Common myeloid progenitor, CD34-positive (primary cell): ENCODE measurements at regions not wholly inside any gene's neighbourhood (a gene's known extent, or its start where the extent isn't known, plus 50 kb on each side); places are given as distances from the start of the nearest gene placed in this dataset.

Experiments used
- CTCF ChIA-PET: fragments of 350-600 bp; sonication (Branson Sonifier 250); formaldehyde crosslinking; loops from one replicate; lab custom pipeline; 2021; ENCODE audit warnings: antibody characterized with exemption; lab: Charles Lee
- POLR2A ChIA-PET: fragments of 350-600 bp; sonication (Branson Sonifier 250); formaldehyde crosslinking; loops from one replicate; lab custom pipeline; 2021; ENCODE audit warnings: antibody characterized with exemption; lab: Charles Lee
- DNase-seq, 3 donors: peaks; one replicate each; pipeline versions ENCODE4 v3.0.0 to v3.0.0-alpha.2; 2013
- H3K27ac ChIP-seq, 2 experiments: 1 replicate in 1 of 2; 2 replicates in 1 of 2; pipeline ENCODE4 v1.7.0; 2013; ENCODE audit warnings: inconsistent platforms in 2 of 2, low read length in 2 of 2, mild to moderate bottlenecking in 2 of 2, low read depth in 1 of 2, moderate library complexity in 1 of 2; ENCODE audit not compliant: severe bottlenecking in 2 of 2, insufficient read depth in 1 of 2, poor library complexity in 1 of 2
- H3K27me3 ChIP-seq, 5 experiments: replicated peaks in 2 of 5; 1 replicate in 3 of 5; 2 replicates in 2 of 5; pipeline versions ENCODE4 v1.6.1 to v1.7.0; 2013; ENCODE audit warnings: low read length in 4 of 5, mild to moderate bottlenecking in 2 of 5, moderate library complexity in 2 of 5, inconsistent platforms in 1 of 5; ENCODE audit not compliant: insufficient read depth in 5 of 5, control insufficient read depth in 4 of 5
- H3K36me3 ChIP-seq, 4 experiments: 1 replicate in 2 of 4; 2 replicates in 2 of 4; pipeline versions ENCODE4 v1.6.1 to v1.7.0; 2013; ENCODE audit warnings: low read length in 3 of 4, control low read depth in 1 of 4, mild to moderate bottlenecking in 1 of 4; ENCODE audit not compliant: control insufficient read depth in 4 of 4, insufficient read depth in 4 of 4
- H3K4me1 ChIP-seq, 4 experiments: 1 replicate in 3 of 4; 2 replicates in 1 of 4; pipeline versions ENCODE4 v1.6.1 to v1.7.1; 2013; ENCODE audit warnings: low read length in 3 of 4, mild to moderate bottlenecking in 3 of 4, control low read depth in 1 of 4, inconsistent platforms in 1 of 4, moderate library complexity in 1 of 4; ENCODE audit not compliant: control insufficient read depth in 4 of 4, insufficient read depth in 4 of 4; ENCODE audit errors: control extremely low read depth in 1 of 4
- H3K4me3 ChIP-seq, 7 experiments: 1 replicate in 4 of 7; 2 replicates in 3 of 7; pipeline versions ENCODE4 v1.5.1 to v1.7.0; 2013; ENCODE audit warnings: mild to moderate bottlenecking in 7 of 7, low read length in 6 of 7, moderate library complexity in 6 of 7, inconsistent platforms in 2 of 7, low read depth in 2 of 7, control low read depth in 1 of 7; ENCODE audit not compliant: insufficient read depth in 4 of 7, control insufficient read depth in 1 of 7; ENCODE audit errors: extremely low read depth in 1 of 7
- H3K9me3 ChIP-seq, 5 experiments: 1 replicate in 4 of 5; 2 replicates in 1 of 5; pipeline versions ENCODE4 v1.6.1 to v1.7.1; 2013; ENCODE audit warnings: low read length in 4 of 5, mild to moderate bottlenecking in 2 of 5, inconsistent platforms in 1 of 5, low read depth in 1 of 5, moderate library complexity in 1 of 5; ENCODE audit not compliant: control insufficient read depth in 4 of 5, insufficient read depth in 2 of 5; ENCODE audit errors: control extremely low read depth in 1 of 5
- WGBS: methylation state at CpG from one replicate; pipeline ENCODE4 v1.1.5; 2013; ENCODE audit not compliant: insufficient coverage; 5-methylcytosine and 5-hydroxymethylcytosine counted together

DNA sequence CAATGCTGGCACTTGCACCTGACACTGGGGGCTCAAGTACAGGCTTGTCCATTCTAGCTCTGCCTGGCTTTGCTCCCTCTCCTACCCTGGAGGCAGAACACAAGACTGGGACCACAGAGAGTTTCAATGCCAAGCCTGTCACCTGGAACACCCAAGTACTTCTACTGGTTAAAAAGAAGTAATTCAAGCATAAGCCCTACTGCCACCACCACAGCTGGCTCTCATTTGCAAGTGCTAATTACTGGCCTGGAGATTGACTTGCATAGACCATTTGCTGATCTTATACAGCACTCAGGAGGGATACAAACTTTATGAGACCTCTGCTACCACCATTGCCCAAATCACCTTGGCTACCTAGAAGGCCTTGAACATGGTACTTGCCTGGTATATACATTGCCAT, 1550.9 kb downstream of the C4orf33 start:
- Histone ChIP-seq H3K36me3 (no peaks in the 10 kb centered on the region), H3K27ac (no peak overlapping the region), H3K9me3 (peaks cover 0 to 2% (median 0%) of the 10 kb centered on the region in 5 experiments), H3K4me1 (no peaks in the 10 kb centered on the region), H3K27me3 (no peaks in the 10 kb centered on the region), H3K4me3 (no peak overlapping the region)
- POLR2A ChIA-PET: interaction anchor here (0.6 kb wide), 1 partner anchor 23 kb away, joined by 3 read pairs; no protein-coding TSS in a partner anchor
- no peak for DNase-seq
- CTCF ChIA-PET: no interaction called here

- WGBS: no CpG with 5 or more reads among the region's 2 CpGs
- no peaks in the 10 kb centered on the region for H3K27me3 ChIP-seq
- no peak overlapping the region for H3K27ac ChIP-seq
- H3K4me1 ChIP-seq: no peaks in the 10 kb centered on the region
- no peak overlapping the region for H3K4me3 ChIP-seq
- ChIA-PET POLR2A (no interaction called here), CTCF (no interaction called here)
- H3K36me3 ChIP-seq: no peaks in the 10 kb centered on the region
- DNase-seq: no peak
- peaks cover 0 to 2% (median 0%) of the 10 kb centered on the region in 5 experiments for H3K9me3 ChIP-seq
Measured at GRCh38 chr4:130648570-130648969, 1552.6 kb downstream of the C4orf33 start.

DNA sequence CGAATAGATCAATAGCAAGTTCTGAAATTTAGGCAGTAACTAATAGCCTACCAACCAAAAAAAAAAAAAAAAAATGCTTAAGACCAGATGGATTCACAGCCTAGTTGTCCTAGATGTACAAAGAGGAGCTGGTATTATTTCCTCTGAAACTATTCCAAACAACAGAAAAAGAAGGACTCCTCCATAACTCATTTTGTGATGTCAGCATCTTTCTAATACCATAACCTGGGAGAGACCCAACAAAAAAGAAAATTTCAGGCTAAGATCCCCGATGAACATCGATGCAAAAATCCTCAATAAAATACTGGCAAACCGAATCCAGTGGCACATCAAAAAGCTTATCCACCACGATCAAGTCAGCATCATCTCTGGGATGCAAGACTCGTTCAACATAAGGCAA, 1557.9 kb downstream of the C4orf33 start:
- H3K9me3 ChIP-seq: no peaks in the 10 kb centered on the region
- ChIA-PET CTCF (no interaction called here), POLR2A (no interaction called here)
- no peaks in the 10 kb centered on the region for H3K36me3 ChIP-seq
- no peak overlapping the region for H3K27ac ChIP-seq
- no peaks in the 10 kb centered on the region for H3K4me1 ChIP-seq
- H3K27me3 ChIP-seq: no peaks in the 10 kb centered on the region
- no peak for DNase-seq
- H3K4me3 ChIP-seq: no peak overlapping the region
- 100% methylated on average over 2 of the region's 6 CpGs for WGBS

GRCh38 chr4:130659320-130659719, 1563.4 kb downstream of the C4orf33 start:
- Histone ChIP-seq H3K4me1 (no peaks in the 10 kb centered on the region), H3K27ac (no peak overlapping the region), H3K4me3 (no peak overlapping the region), H3K27me3 (no peaks in the 10 kb centered on the region), H3K36me3 (no peaks in the 10 kb centered on the region), H3K9me3 (no peaks in the 10 kb centered on the region)
- WGBS: no CpG with 5 or more reads among the region's 2 CpGs
- POLR2A ChIA-PET: no interaction called here
- CTCF ChIA-PET: no interaction called here
- no peak for DNase-seq

GRCh38 chr4:130668859-130669258, 1572.9 kb downstream of the C4orf33 start:
- Histone ChIP-seq H3K4me1 (no peaks in the 10 kb centered on the region), H3K27me3 (peaks cover 0 to 3% (median 0%) of the 10 kb centered on the region in 5 experiments), H3K4me3 (no peak overlapping the region), H3K27ac (no peak overlapping the region), H3K36me3 (no peaks in the 10 kb centered on the region), H3K9me3 (no peaks in the 10 kb centered on the region)
- no peak for DNase-seq
- CTCF ChIA-PET: interaction anchor here (1.0 kb wide), 1 partner anchor 9 kb away, joined by 3 read pairs; no protein-coding TSS in a partner anchor
- 100% methylated on average over 2 of the region's 3 CpGs for WGBS
- POLR2A ChIA-PET: no interaction called here

GRCh38 chr4:130675266-130675665, 1579.3 kb downstream of the C4orf33 start:
- Histone ChIP-seq H3K36me3 (no peaks in the 10 kb centered on the region), H3K4me3 (no peak overlapping the region), H3K4me1 (no peaks in the 10 kb centered on the region), H3K27me3 (peaks cover 0 to 3% (median 0%) of the 10 kb centered on the region in 5 experiments), H3K9me3 (peaks cover 0 to 1% (median 0%) of the 10 kb centered on the region in 5 experiments), H3K27ac (no peak overlapping the region)
- ChIA-PET CTCF (no interaction called here), POLR2A (no interaction called here)
- 80% methylated on average over 1 of the region's 2 CpGs for WGBS
- DNase-seq: no peak

DNA sequence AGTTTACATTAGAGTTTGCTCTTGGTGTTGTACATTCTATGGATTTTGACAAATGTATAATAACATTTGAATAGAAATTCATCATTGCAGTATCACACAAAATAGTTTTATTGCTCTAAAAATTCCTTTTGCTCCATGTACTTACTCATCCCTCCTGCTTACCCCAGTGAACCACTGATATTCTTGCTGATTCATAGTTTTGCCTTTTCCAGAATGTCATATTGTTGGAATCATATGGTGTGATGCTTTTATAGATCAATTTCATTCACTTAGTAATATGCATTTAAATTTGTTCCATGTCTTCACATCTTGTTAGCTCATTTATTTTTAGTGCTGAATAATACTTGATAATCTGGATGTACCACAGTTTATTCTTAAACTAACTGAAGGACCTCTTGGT, 1593.2 kb downstream of the C4orf33 start:
- no peak overlapping the region for H3K27ac ChIP-seq
- H3K36me3 ChIP-seq: no peaks in the 10 kb centered on the region
- H3K27me3 ChIP-seq: no peaks in the 10 kb centered on the region
- no peaks in the 10 kb centered on the region for H3K4me1 ChIP-seq
- no peak overlapping the region for H3K4me3 ChIP-seq
- H3K9me3 ChIP-seq: peaks cover 0 to 1% (median 0%) of the 10 kb centered on the region in 5 experiments
- POLR2A ChIA-PET: no interaction called here
- DNase-seq: no peak
- CTCF ChIA-PET: no interaction called here
